ENCODE measurements at regions not wholly inside any gene's neighbourhood (a gene's known extent, or its start where the extent isn't known, plus 50 kb on each side); places are given as distances from the start of the nearest gene placed in this dataset.

GRCh38 chr9:11968631-11969030 lies 724.6 kb upstream of the TYRP1 start:
- no peak for DNase-seq

- DNase-seq: no peak
Observed at GRCh38 chr9:11973011-11973410, 720.2 kb upstream of the TYRP1 start.

- no peak for DNase-seq
Observed at GRCh38 chr9:11973511-11973910, 719.7 kb upstream of the TYRP1 start.

- no peak for DNase-seq
Observed at GRCh38 chr9:11992866-11993265, 700.3 kb upstream of the TYRP1 start.

- no peak for DNase-seq
Observed at GRCh38 chr9:12014488-12014887, 678.7 kb upstream of the TYRP1 start.

- DNase-seq: no peak
Observed at GRCh38 chr9:12054235-12054634, 639.0 kb upstream of the TYRP1 start.

- DNase-seq: no peak
Observed at GRCh38 chr9:12056874-12057273, 636.3 kb upstream of the TYRP1 start.

GRCh38 chr9:12060067-12060466 lies 633.1 kb upstream of the TYRP1 start:
- DNase-seq: no peak

GRCh38 chr9:12060811-12061210 lies 632.4 kb upstream of the TYRP1 start:
- no peak for DNase-seq

- DNase-seq: no peak
Observed at GRCh38 chr9:12065050-12065449, 628.1 kb upstream of the TYRP1 start.

GRCh38 chr9:12065686-12066085 lies 627.5 kb upstream of the TYRP1 start:
- DNase-seq: no peak

- no peak for DNase-seq
Observed at GRCh38 chr9:12066455-12067035, 626.6 kb upstream of the TYRP1 start.

- no peak for DNase-seq
Observed at GRCh38 chr9:12069366-12069765, 623.8 kb upstream of the TYRP1 start.

- no peak for DNase-seq
Observed at GRCh38 chr9:12085399-12085798, 607.8 kb upstream of the TYRP1 start.

GRCh38 chr9:12091865-12092527 lies 601.2 kb upstream of the TYRP1 start:
- DNase-seq: no peak

GRCh38 chr9:12094046-12094445 lies 599.1 kb upstream of the TYRP1 start:
- DNase-seq: no peak

GRCh38 chr9:12095931-12096330 lies 597.3 kb upstream of the TYRP1 start:
- DNase-seq: peak; percentile 75

GRCh38 chr9:12133416-12133815 lies 559.8 kb upstream of the TYRP1 start:
- DNase-seq: no peak

GRCh38 chr9:12141422-12141821 lies 551.8 kb upstream of the TYRP1 start:
- DNase-seq: peak; percentile 1

- DNase-seq: no peak
Observed at GRCh38 chr9:12155401-12156134, 537.6 kb upstream of the TYRP1 start.

GRCh38 chr9:12162181-12162815 lies 530.9 kb upstream of the TYRP1 start:
- no peak for DNase-seq

- DNase-seq: no peak
Observed at GRCh38 chr9:12163723-12164458, 529.3 kb upstream of the TYRP1 start.

- DNase-seq: peak; percentile 42
Observed at GRCh38 chr9:12166518-12166917, 526.7 kb upstream of the TYRP1 start.
